ENCODE measurements at regions not wholly inside any gene's neighbourhood (a gene's known extent, or its start where the extent isn't known, plus 50 kb on each side); places are given as distances from the start of the nearest gene placed in this dataset.

DNA sequence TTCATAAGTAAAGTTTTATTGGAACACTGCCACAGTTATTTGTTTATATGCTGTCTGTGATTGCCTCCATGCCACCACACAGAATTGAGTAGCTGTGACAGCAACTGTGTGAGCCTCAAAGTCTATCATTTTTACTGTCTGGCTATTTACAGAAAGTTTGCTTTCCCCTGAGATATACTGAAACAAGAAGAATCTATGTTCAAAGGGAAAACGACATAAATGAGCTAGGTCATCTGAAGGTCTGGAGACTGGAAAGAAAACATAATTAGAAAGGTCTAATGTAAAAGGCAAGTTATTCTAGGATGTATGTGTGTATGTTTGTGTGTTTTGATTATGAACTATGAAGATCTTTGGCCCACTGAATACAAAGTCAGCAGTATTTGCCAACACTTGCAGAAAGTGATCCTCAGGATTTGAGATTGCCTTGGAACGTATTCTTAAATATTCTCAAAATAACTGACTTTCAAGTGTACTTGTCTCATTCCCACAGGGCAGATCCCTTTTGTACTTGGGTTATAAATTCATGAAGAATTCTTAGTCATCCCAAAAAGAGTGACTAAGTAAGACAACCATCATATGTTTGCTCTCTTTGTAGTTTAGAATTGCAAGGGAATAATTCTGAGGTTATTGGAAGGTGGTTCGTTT lies 677.7 kb downstream of the DOK5 start:
- no peak for DNase-seq (ENCODE audit: low spot score)
- TF ChIP-seq CTCF (conservative IDR thresholded peaks at IDR 0.05; ENCODE audit: low read depth, low read length) (no peak), EZH2 (IDR thresholded peaks at IDR 0.05; ENCODE audit: borderline replicate concordance, low read depth, low read length, poor library complexity, severe bottlenecking) (no peak)
- no peaks in the 10 kb centered on the region for H3K9me3 ChIP-seq (ENCODE audit: low read depth, low read length, poor library complexity, severe bottlenecking)
- H3K36me3 ChIP-seq (ENCODE audit: insufficient read depth, low read length, poor library complexity, severe bottlenecking): no peaks in the 10 kb centered on the region
- H3K27me3 ChIP-seq (replicated peaks; ENCODE audit: insufficient read depth, low read depth, low read length, poor library complexity): no peaks in the 10 kb centered on the region
- no TSS peak for BruUV-seq (replicated peaks)
- ChIA-PET CTCF (no interaction called here), POLR2A (ENCODE audit: low non-redundant PET) (no interaction called here)
- H3K4me3 ChIP-seq (ENCODE audit: low read depth, low read length, poor library complexity, severe bottlenecking): no peak overlapping the region
- no peak overlapping the region for H3K27ac ChIP-seq (ENCODE audit: low read depth, low read length, poor library complexity, severe bottlenecking)
- intact Hi-C loops (cut with micrococcal nuclease; ENCODE audit: unreplicated experiment): no loop called here
- no peaks in the 10 kb centered on the region for H3K4me1 ChIP-seq (ENCODE audit: insufficient read depth, low read length, poor library complexity, severe bottlenecking)

GRCh38 chr20:55151171-55151570 lies 675.8 kb downstream of the DOK5 start:
- Histone ChIP-seq H3K27ac (ENCODE audit: low read depth, low read length, poor library complexity, severe bottlenecking) (no peak overlapping the region), H3K27me3 (replicated peaks; ENCODE audit: insufficient read depth, low read depth, low read length, poor library complexity) (no peaks in the 10 kb centered on the region), H3K4me1 (ENCODE audit: insufficient read depth, low read length, poor library complexity, severe bottlenecking) (no peaks in the 10 kb centered on the region), H3K9me3 (ENCODE audit: low read depth, low read length, poor library complexity, severe bottlenecking) (peaks cover 3% of the 10 kb centered on the region), H3K36me3 (ENCODE audit: insufficient read depth, low read length, poor library complexity, severe bottlenecking) (no peaks in the 10 kb centered on the region), H3K4me3 (ENCODE audit: low read depth, low read length, poor library complexity, severe bottlenecking) (no peak overlapping the region)
- ChIA-PET POLR2A (ENCODE audit: low non-redundant PET) (no interaction called here), CTCF (no interaction called here)
- no TSS peak for BruUV-seq (replicated peaks)
- TF ChIP-seq CTCF (conservative IDR thresholded peaks at IDR 0.05; ENCODE audit: low read depth, low read length) (no peak), EZH2 (IDR thresholded peaks at IDR 0.05; ENCODE audit: borderline replicate concordance, low read depth, low read length, poor library complexity, severe bottlenecking) (no peak)
- intact Hi-C loops (cut with micrococcal nuclease; ENCODE audit: unreplicated experiment): no loop called here
- no peak for DNase-seq (ENCODE audit: low spot score)

- POLR2A ChIA-PET (ENCODE audit: low non-redundant PET): no interaction called here
- Histone ChIP-seq H3K27ac (ENCODE audit: low read depth, low read length, poor library complexity, severe bottlenecking) (no peak overlapping the region), H3K9me3 (ENCODE audit: low read depth, low read length, poor library complexity, severe bottlenecking) (peaks cover 12% of the 10 kb centered on the region), H3K4me1 (ENCODE audit: insufficient read depth, low read length, poor library complexity, severe bottlenecking) (no peaks in the 10 kb centered on the region), H3K4me3 (ENCODE audit: low read depth, low read length, poor library complexity, severe bottlenecking) (no peak overlapping the region), H3K36me3 (ENCODE audit: insufficient read depth, low read length, poor library complexity, severe bottlenecking) (no peaks in the 10 kb centered on the region), H3K27me3 (replicated peaks; ENCODE audit: insufficient read depth, low read depth, low read length, poor library complexity) (no peaks in the 10 kb centered on the region)
- intact Hi-C loops (cut with micrococcal nuclease; ENCODE audit: unreplicated experiment): no loop called here
- CTCF ChIA-PET: no interaction called here
- no TSS peak for BruUV-seq (replicated peaks)
- TF ChIP-seq CTCF (conservative IDR thresholded peaks at IDR 0.05; ENCODE audit: low read depth, low read length): no peak
- no peak for TF ChIP-seq EZH2 (IDR thresholded peaks at IDR 0.05; ENCODE audit: borderline replicate concordance, low read depth, low read length, poor library complexity, severe bottlenecking)
- no peak for DNase-seq (ENCODE audit: low spot score)
Observed at GRCh38 chr20:55143601-55144000, 668.2 kb downstream of the DOK5 start.
